Sigmoid colon (tissue), 6 donors: ENCODE measurements at regions not wholly inside any gene's neighbourhood (a gene's known extent, or its start where the extent isn't known, plus 50 kb on each side); places are given as distances from the start of the nearest gene placed in this dataset.

Source experiments
- DNase-seq: peaks from one replicate; pipeline ENCODE4 v3.0.0-alpha.2; 2019
- H3K27ac ChIP-seq, 4 donors: fragments of 200-600 bp; sonication (generic); one replicate each; pipeline ENCODE4 v1.5.1; 2016 to 2019; ENCODE audit warnings: mild to moderate bottlenecking in 1 of 4
- H3K27me3 ChIP-seq, 3 donors: fragments of 200-600 bp; sonication (generic); one replicate each; pipeline ENCODE4 v1.5.1; 2019; ENCODE audit warnings: mild to moderate bottlenecking in 1 of 3
- H3K36me3 ChIP-seq, 4 donors: fragments of 200-600 bp; sonication (generic); one replicate each; pipeline ENCODE4 v1.5.1; 2016 to 2019
- H3K4me1 ChIP-seq, 4 donors: fragments of 200-600 bp; sonication (generic); one replicate each; pipeline ENCODE4 v1.5.1; 2017 to 2019
- H3K4me3 ChIP-seq, 4 donors: fragments of 200-600 bp; sonication (generic); one replicate each; pipeline ENCODE4 v1.5.1; 2017 to 2019; ENCODE audit warnings: mild to moderate bottlenecking in 2 of 4, moderate library complexity in 1 of 4
- H3K9me3 ChIP-seq, 4 donors: fragments of 200-600 bp in 3 of 4; sonication (generic) in 3 of 4; one replicate each; pipeline versions ENCODE4 v1.5.1 to v1.6.1; 2013 to 2019
- EP300 ChIP-seq, 4 donors: sonication (generic); formaldehyde crosslinking; IDR thresholded peaks; one replicate each; pipeline ENCODE4 v1.6.1; 2017; ENCODE audit warnings: antibody characterized with exemption in 4 of 4
- POLR2A ChIP-seq, 2 donors: fragments of 450-650 bp; IDR thresholded peaks; one replicate each; pipeline ENCODE4 v1.6.1; 2016; ENCODE audit warnings: antibody characterized with exemption in 2 of 2, mild to moderate bottlenecking in 2 of 2, moderate library complexity in 2 of 2
- POLR2AphosphoS5 ChIP-seq, 4 donors: sonication (generic); formaldehyde crosslinking; IDR thresholded peaks; one replicate each; pipeline ENCODE4 v1.6.1; 2017; ENCODE audit warnings: antibody characterized with exemption in 4 of 4
- WGBS, 2 donors: extraction: QIAGEN DNeasy Blood & Tissue Kit; methylation state at CpG; one replicate each; pipeline ENCODE4 v1.1.7; 2013; 5-methylcytosine and 5-hydroxymethylcytosine counted together
- intact Hi-C: fragments of 100-400 bp; cut with DNase I; formaldehyde crosslinking; loops from one replicate; pipeline ENCODE4 v1.15.1; 2023
- TF ChIP-seq, protein P1 (sequence below), 4 experiments: fragments of 450-650 bp in 3 of 4; fragments of 200-600 bp in 1 of 4; IDR thresholded peaks; one replicate each; pipeline ENCODE4 v1.5.1; 2016 to 2019; ENCODE audit warnings: antibody characterized with exemption in 4 of 4, mild to moderate bottlenecking in 3 of 4, moderate library complexity in 2 of 4
- donor health status: healthy with polysubstance abuse.
- donor health status: healthy.

DNA sequence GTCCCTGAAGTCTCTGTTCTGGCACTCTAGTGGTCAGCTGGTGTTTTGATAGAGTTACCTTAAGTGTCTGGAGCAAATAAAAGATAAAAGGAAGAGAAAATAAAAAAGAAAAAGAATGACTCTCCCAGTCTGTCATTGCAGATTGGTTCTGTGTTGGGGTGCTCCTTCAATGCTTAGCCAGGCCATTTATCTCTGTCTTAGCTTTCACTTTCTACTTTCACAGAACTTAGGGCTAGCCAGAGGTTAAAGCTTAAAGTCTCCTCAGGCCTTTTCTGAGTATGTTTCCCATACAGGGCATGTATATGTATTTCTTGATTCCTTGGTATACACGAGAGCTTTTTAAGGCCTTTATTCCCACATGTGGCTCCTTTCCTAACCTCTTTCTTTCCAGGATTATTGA, 83.1 kb upstream of the TEX13D start:
- 94% methylated on average over 1 of the region's 1 CpG for WGBS, 2 donors
- Histone ChIP-seq H3K4me3 (no peak overlapping the region), H3K36me3 (no peaks in the 10 kb centered on the region), H3K4me1 (peaks cover 0 to 12% (median 3%) of the 10 kb centered on the region in 4 donors), H3K9me3 (no peaks in the 10 kb centered on the region), H3K27me3 (no peaks in the 10 kb centered on the region), H3K27ac (no peak overlapping the region)
- intact Hi-C loops: no loop called here
- TF ChIP-seq POLR2AphosphoS5 (IDR thresholded peaks at IDR 0.05): no peak
- TF ChIP-seq, protein P1, sequence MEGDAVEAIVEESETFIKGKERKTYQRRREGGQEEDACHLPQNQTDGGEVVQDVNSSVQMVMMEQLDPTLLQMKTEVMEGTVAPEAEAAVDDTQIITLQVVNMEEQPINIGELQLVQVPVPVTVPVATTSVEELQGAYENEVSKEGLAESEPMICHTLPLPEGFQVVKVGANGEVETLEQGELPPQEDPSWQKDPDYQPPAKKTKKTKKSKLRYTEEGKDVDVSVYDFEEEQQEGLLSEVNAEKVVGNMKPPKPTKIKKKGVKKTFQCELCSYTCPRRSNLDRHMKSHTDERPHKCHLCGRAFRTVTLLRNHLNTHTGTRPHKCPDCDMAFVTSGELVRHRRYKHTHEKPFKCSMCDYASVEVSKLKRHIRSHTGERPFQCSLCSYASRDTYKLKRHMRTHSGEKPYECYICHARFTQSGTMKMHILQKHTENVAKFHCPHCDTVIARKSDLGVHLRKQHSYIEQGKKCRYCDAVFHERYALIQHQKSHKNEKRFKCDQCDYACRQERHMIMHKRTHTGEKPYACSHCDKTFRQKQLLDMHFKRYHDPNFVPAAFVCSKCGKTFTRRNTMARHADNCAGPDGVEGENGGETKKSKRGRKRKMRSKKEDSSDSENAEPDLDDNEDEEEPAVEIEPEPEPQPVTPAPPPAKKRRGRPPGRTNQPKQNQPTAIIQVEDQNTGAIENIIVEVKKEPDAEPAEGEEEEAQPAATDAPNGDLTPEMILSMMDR (IDR thresholded peaks at IDR 0.05): no peak
- TF ChIP-seq EP300 (IDR thresholded peaks at IDR 0.05): no peak
- no peak for TF ChIP-seq POLR2A (IDR thresholded peaks at IDR 0.05)
- no peak for DNase-seq

GRCh38 chrX:124250835-124251437, 81.5 kb upstream of the TEX13D start:
- peaks cover 0 to 17% (median 3%) of the 10 kb centered on the region in 4 donors for H3K4me1 ChIP-seq
- intact Hi-C loops: no loop called here
- peak overlapping the region in 3 of 4 donors; percentile 19 to 43 (median 37) for H3K27ac ChIP-seq
- no peak for DNase-seq
- H3K36me3 ChIP-seq: no peaks in the 10 kb centered on the region
- no peaks in the 10 kb centered on the region for H3K27me3 ChIP-seq
- TF ChIP-seq, protein P1 (IDR thresholded peaks at IDR 0.05): no peak
- TF ChIP-seq EP300 (IDR thresholded peaks at IDR 0.05) (no peak), POLR2AphosphoS5 (IDR thresholded peaks at IDR 0.05) (no peak), POLR2A (IDR thresholded peaks at IDR 0.05) (no peak)
- H3K4me3 ChIP-seq: no peak overlapping the region
- no peaks in the 10 kb centered on the region for H3K9me3 ChIP-seq

DNA sequence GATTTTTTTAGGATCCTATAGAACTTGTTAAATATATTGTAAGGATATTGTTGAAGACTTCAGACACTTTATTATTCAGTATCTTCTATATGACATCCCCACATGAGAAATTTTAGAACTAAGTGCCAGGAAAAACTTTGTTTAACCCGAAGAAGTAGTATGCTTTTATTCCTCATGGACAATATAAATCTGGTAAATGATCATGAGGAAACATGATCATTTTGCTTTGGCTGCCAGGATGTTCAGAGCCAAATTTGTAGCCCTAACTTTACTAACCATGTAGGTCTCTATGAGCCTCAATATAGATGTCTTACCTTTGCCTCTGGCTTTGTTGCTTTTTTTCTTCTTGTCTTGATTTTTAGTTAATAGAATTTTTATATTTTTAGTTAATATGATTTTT, 77.8 kb upstream of the TEX13D start:
- peaks cover 0 to 31% (median 9%) of the 10 kb centered on the region in 4 donors for H3K4me1 ChIP-seq
- TF ChIP-seq POLR2AphosphoS5 (IDR thresholded peaks at IDR 0.05) (no peak), EP300 (IDR thresholded peaks at IDR 0.05) (no peak), POLR2A (IDR thresholded peaks at IDR 0.05) (no peak)
- TF ChIP-seq, protein P1 (IDR thresholded peaks at IDR 0.05): no peak
- intact Hi-C loops: no loop called here
- no peaks in the 10 kb centered on the region for H3K9me3 ChIP-seq
- no peak for DNase-seq
- H3K27me3 ChIP-seq: no peaks in the 10 kb centered on the region
- H3K4me3 ChIP-seq: no peak overlapping the region
- no peaks in the 10 kb centered on the region for H3K36me3 ChIP-seq
- 23 to 73% methylated on average over 1 of the region's 1 CpG for WGBS, 2 donors
- no peak overlapping the region for H3K27ac ChIP-seq

GRCh38 chrX:124256216-124256615, 76.2 kb upstream of the TEX13D start:
- intact Hi-C loops: no loop called here
- TF ChIP-seq POLR2A (IDR thresholded peaks at IDR 0.05): no peak
- TF ChIP-seq, protein P1 (IDR thresholded peaks at IDR 0.05): no peak
- peak in 2 of 4 donors; percentile 11 to 30 for TF ChIP-seq EP300 (IDR thresholded peaks at IDR 0.05)
- TF ChIP-seq POLR2AphosphoS5 (IDR thresholded peaks at IDR 0.05): peak; percentile 39 to 70 (median 64)
- H3K27ac ChIP-seq: peak overlapping the region; percentile 26 to 58 (median 53)
- 67 to 78% methylated on average over 2 of the region's 2 CpGs for WGBS, 2 donors
- no peaks in the 10 kb centered on the region for H3K9me3 ChIP-seq
- H3K4me1 ChIP-seq: peaks cover 0 to 25% (median 6%) of the 10 kb centered on the region in 4 donors
- H3K36me3 ChIP-seq: no peaks in the 10 kb centered on the region
- H3K4me3 ChIP-seq: no peak overlapping the region
- H3K27me3 ChIP-seq: no peaks in the 10 kb centered on the region
- peak; percentile 71 for DNase-seq
